SK-N-SH treated with all-trans-retinoic acid at 6 μM for 48 hours (cell line): ENCODE measurements at regions not wholly inside any gene's neighbourhood (a gene's known extent, or its start where the extent isn't known, plus 50 kb on each side); places are given as distances from the start of the nearest gene placed in this dataset.

Source experiments
- ATAC-seq: fragments of 200-7000 bp; cut with Tn5 transposase; 3 replicates; pipeline ENCODE4 v1.9.1; 2020; ENCODE audit warnings: mild to moderate bottlenecking, moderate library complexity
- ARNTL ChIP-seq: fragments of 450-650 bp; formaldehyde crosslinking; IDR thresholded peaks from 2 replicates; pipeline ENCODE4 v1.5.0; 2020; ENCODE audit warnings: low read depth, mild to moderate bottlenecking, moderate library complexity, borderline replicate concordance
- BACH2 ChIP-seq: fragments of 250-450 bp; sonication (Bioruptor Pico); IDR thresholded peaks from 2 replicates; pipeline ENCODE4 v1.9.0; 2021; ENCODE audit warnings: mild to moderate bottlenecking, borderline replicate concordance
- CREB5 ChIP-seq: fragments of 250-450 bp; sonication (Bioruptor Pico); IDR thresholded peaks from 2 replicates; pipeline ENCODE4 v1.5.1; 2020; ENCODE audit warnings: low read depth, mild to moderate bottlenecking, moderate library complexity
- CSDC2 ChIP-seq: fragments of 250-450 bp; sonication (Bioruptor Pico); IDR thresholded peaks from 2 replicates; pipeline ENCODE4 v1.5.0; 2020; ENCODE audit warnings: mild to moderate bottlenecking, moderate library complexity
- ESRRG ChIP-seq: fragments of 250-450 bp; sonication (Bioruptor Pico); IDR thresholded peaks from 2 replicates; pipeline ENCODE4 v1.6.1; 2021; ENCODE audit warnings: mild to moderate bottlenecking
- GLIS3 ChIP-seq: fragments of 250-450 bp; sonication (Bioruptor Pico); IDR thresholded peaks from 2 replicates; pipeline ENCODE4 v1.5.0; 2020; ENCODE audit warnings: mild to moderate bottlenecking, moderate library complexity
- ISL1 ChIP-seq: fragments of 250-450 bp; sonication (Bioruptor Pico); IDR thresholded peaks from 2 replicates; pipeline ENCODE4 v2.1.2; 2022; ENCODE audit warnings: mild to moderate bottlenecking, moderate library complexity
- OSR1 ChIP-seq: fragments of 250-450 bp; sonication (Bioruptor Pico); IDR thresholded peaks from 2 replicates; pipeline ENCODE4 v1.8.0; 2022; ENCODE audit warnings: moderate library complexity, mild to moderate bottlenecking, inconsistent platforms
- PATZ1 ChIP-seq: fragments of 250-450 bp; sonication (Bioruptor Pico); IDR thresholded peaks from 2 replicates; pipeline ENCODE4 v1.8.0; 2020; ENCODE audit warnings: mild to moderate bottlenecking, moderate library complexity, borderline replicate concordance
- PPARA ChIP-seq: fragments of 250-450 bp; sonication (Bioruptor Pico); IDR thresholded peaks from 2 replicates; pipeline ENCODE4 v1.5.0; 2020; ENCODE audit warnings: mild to moderate bottlenecking, borderline replicate concordance
- RARB ChIP-seq: fragments of 250-450 bp; sonication (Bioruptor Pico); IDR thresholded peaks from 2 replicates; pipeline ENCODE4 v1.8.0; 2021; ENCODE audit warnings: mild to moderate bottlenecking, moderate library complexity
- SNAI2 ChIP-seq: fragments of 250-450 bp; sonication (Bioruptor Pico); IDR thresholded peaks from 2 replicates; pipeline ENCODE4 v1.5.0; 2020; ENCODE audit warnings: mild to moderate bottlenecking, moderate library complexity
- TCF4 ChIP-seq: fragments of 250-450 bp; sonication (Bioruptor Pico); IDR thresholded peaks from 2 replicates; pipeline ENCODE4 v1.8.0; 2021; ENCODE audit warnings: mild to moderate bottlenecking, moderate library complexity, borderline replicate concordance
- TOX ChIP-seq: fragments of 250-450 bp; sonication (Bioruptor Pico); IDR thresholded peaks from 2 replicates; pipeline ENCODE4 v1.8.0; 2021; ENCODE audit warnings: mild to moderate bottlenecking, moderate library complexity, borderline replicate concordance
- TSHZ2 ChIP-seq: fragments of 250-450 bp; sonication (Bioruptor Pico); IDR thresholded peaks from 2 replicates; pipeline ENCODE4 v1.5.0; 2020; ENCODE audit warnings: mild to moderate bottlenecking, moderate library complexity
- ZC3H10 ChIP-seq: fragments of 250-450 bp; sonication (Bioruptor Pico); IDR thresholded peaks from 2 replicates; pipeline ENCODE4 v1.5.1; 2021; ENCODE audit warnings: mild to moderate bottlenecking, moderate library complexity
- ZFP3 ChIP-seq: fragments of 250-450 bp; sonication (Bioruptor Pico); IDR thresholded peaks from 2 replicates; pipeline ENCODE4 v1.5.0; 2020; ENCODE audit warnings: mild to moderate bottlenecking, moderate library complexity
- ZFP30 ChIP-seq: fragments of 450-650 bp; formaldehyde crosslinking; IDR thresholded peaks from 2 replicates; pipeline ENCODE4 v1.5.0; 2022; ENCODE audit warnings: mild to moderate bottlenecking, moderate library complexity
- ZNF565 ChIP-seq: fragments of 450-650 bp; formaldehyde crosslinking; conservative IDR thresholded peaks from 2 replicates; pipeline ENCODE4 v1.5.0; 2020; ENCODE audit warnings: low read depth, mild to moderate bottlenecking, moderate library complexity
- ZNF70 ChIP-seq: fragments of 450-650 bp; formaldehyde crosslinking; IDR thresholded peaks from 2 replicates; pipeline ENCODE4 v1.5.0; 2020; ENCODE audit warnings: mild to moderate bottlenecking, moderate library complexity
- ZNF8 ChIP-seq: fragments of 450-650 bp; formaldehyde crosslinking; IDR thresholded peaks from 2 replicates; pipeline ENCODE4 v1.5.0; 2020; ENCODE audit warnings: mild to moderate bottlenecking, moderate library complexity
- TF ChIP-seq, protein P1 (sequence below): fragments of 250-450 bp; sonication (Bioruptor Pico); IDR thresholded peaks from 2 replicates; pipeline ENCODE4 v1.5.1; 2021; ENCODE audit warnings: mild to moderate bottlenecking, moderate library complexity
- TF ChIP-seq, protein P2 (sequence below): fragments of 250-450 bp; sonication (Bioruptor Pico); IDR thresholded peaks from 2 replicates; pipeline ENCODE4 v1.8.0; 2021; ENCODE audit warnings: low read depth, mild to moderate bottlenecking, moderate library complexity, borderline replicate concordance

DNA sequence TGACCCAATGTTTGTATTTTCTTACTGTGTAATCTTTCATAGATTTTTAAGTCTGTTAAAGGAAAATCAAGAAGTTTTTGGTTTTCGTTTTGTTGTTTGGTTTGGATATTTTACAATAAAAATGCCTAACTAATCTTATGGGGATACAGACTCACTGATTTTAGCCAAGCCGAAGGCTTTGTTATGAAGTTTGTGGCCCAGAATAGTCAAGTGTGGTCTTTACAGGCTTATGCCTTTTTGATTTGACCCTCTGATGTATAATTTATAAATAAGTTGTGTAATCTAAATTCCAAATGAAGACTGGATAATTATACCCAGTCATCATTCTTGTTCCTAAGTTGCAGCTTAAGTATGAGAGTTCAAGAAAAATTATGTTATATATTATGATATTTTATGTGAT is 739.3 kb downstream of the ADGRL2 start (continued):
- TF ChIP-seq PATZ1 (CRISPR knock-in tag): no peak

DNA sequence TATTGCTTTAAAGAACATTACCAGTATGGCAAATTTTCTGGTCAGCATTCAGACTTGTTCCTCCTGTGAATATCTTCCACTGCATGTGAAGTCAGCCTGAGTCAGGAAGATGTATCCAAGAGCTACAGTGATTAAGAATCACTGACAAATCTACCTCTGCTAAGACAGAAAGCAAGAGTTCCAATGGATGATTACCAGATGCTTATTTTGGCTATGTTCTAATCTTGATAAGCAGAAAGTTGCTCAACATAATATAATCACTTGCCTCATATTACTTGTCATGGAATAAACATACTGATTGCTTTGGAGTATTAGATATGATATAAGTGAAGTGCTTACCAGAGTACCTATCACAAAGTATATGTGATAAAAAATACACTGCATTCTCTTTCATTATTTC is 738.1 kb downstream of the ADGRL2 start:
- TF ChIP-seq PATZ1 (CRISPR knock-in tag) (peak; percentile 59; the same call in 1 of the 2 replicates), TSHZ2 (CRISPR knock-in tag) (peak; percentile 82), ZFP3 (CRISPR knock-in tag) (peak; percentile 62; the same call in 1 of the 2 replicates), ARNTL (CRISPR knock-in tag) (no peak), TCF4 (CRISPR knock-in tag) (peak; percentile 81), CREB5 (CRISPR knock-in tag) (peak; percentile 83), TOX (peak; percentile 80), PPARA (no peak), BACH2 (CRISPR knock-in tag) (no peak), CSDC2 (CRISPR knock-in tag) (no peak), ZC3H10 (CRISPR knock-in tag) (peak; percentile 56; the same call in 1 of the 2 replicates), GLIS3 (no peak; the same call in 1 of the 2 replicates), ZNF70 (CRISPR knock-in tag) (no peak), ESRRG (CRISPR knock-in tag) (peak; percentile 76; the same call in 1 of the 2 replicates), ZNF565 (CRISPR knock-in tag) (peak; percentile 64; the same call in 1 of the 2 replicates), OSR1 (no peak), RARB (CRISPR knock-in tag) (no peak; the same call in 1 of the 2 replicates), ISL1 (CRISPR knock-in tag) (peak; percentile 96), ZNF8 (CRISPR knock-in tag) (no peak; the same call in 1 of the 2 replicates), SNAI2 (CRISPR knock-in tag) (peak; percentile 86; the same call in 1 of the 2 replicates), ZFP30 (CRISPR knock-in tag) (peak; percentile 12; the same call in 1 of the 2 replicates)
- TF ChIP-seq, protein P1, sequence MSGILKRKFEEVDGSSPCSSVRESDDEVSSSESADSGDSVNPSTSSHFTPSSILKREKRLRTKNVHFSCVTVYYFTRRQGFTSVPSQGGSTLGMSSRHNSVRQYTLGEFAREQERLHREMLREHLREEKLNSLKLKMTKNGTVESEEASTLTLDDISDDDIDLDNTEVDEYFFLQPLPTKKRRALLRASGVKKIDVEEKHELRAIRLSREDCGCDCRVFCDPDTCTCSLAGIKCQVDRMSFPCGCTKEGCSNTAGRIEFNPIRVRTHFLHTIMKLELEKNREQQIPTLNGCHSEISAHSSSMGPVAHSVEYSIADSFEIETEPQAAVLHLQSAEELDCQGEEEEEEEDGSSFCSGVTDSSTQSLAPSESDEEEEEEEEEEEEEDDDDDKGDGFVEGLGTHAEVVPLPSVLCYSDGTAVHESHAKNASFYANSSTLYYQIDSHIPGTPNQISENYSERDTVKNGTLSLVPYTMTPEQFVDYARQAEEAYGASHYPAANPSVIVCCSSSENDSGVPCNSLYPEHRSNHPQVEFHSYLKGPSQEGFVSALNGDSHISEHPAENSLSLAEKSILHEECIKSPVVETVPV (CRISPR knock-in tag): no peak
- TF ChIP-seq, protein P2, sequence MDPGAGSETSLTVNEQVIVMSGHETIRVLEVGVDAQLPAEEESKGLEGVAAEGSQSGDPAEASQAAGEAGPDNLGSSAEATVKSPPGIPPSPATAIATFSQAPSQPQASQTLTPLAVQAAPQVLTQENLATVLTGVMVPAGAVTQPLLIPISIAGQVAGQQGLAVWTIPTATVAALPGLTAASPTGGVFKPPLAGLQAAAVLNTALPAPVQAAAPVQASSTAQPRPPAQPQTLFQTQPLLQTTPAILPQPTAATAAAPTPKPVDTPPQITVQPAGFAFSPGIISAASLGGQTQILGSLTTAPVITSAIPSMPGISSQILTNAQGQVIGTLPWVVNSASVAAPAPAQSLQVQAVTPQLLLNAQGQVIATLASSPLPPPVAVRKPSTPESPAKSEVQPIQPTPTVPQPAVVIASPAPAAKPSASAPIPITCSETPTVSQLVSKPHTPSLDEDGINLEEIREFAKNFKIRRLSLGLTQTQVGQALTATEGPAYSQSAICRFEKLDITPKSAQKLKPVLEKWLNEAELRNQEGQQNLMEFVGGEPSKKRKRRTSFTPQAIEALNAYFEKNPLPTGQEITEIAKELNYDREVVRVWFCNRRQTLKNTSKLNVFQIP (CRISPR knock-in tag): no peak
- TF ChIP-seq, all 23 proteins: peak for 12
- peak; percentile 79 for ATAC-seq
